HCT116 (cell line): ENCODE measurements at regions not wholly inside any gene's neighbourhood (a gene's known extent, or its start where the extent isn't known, plus 50 kb on each side); places are given as distances from the start of the nearest gene placed in this dataset.

Experiments used
- ATAC-seq: fragments of 200-7000 bp; cut with Tn5 transposase; 2 replicates; pipeline ENCODE4 v1.9.1; 2020; ENCODE audit warnings: mild to moderate bottlenecking, moderate library complexity
- BruUV-seq: library from RNA; stranded (reverse); fragments of 400-500 nt; replicated peaks from 2 replicates; lab custom pipeline; 2021; lab: Mats Ljungman, UMichigan
- CTCF ChIA-PET: fragments of 300-600 bp; sonication (Branson Sonifier 250); formaldehyde crosslinking; loops from one replicate; lab custom pipeline; 2021; ENCODE audit warnings: antibody characterized with exemption; lab: Charles Lee
- POLR2A ChIA-PET: fragments of 300-600, 350-600 bp; sonication (Branson Sonifier 250); formaldehyde crosslinking; loops from one replicate; lab custom pipeline; 2021; ENCODE audit warnings: antibody characterized with exemption; lab: Charles Lee
- RAD21 ChIA-PET, 2 experiments: fragments of 300-600 bp; sonication (Branson Sonifier 250); formaldehyde crosslinking; loops; one replicate each; lab custom pipeline; 2023; ENCODE audit warnings: low total read pairs in 2 of 2; ENCODE audit not compliant: uncharacterized antibody in 2 of 2, unreplicated experiment in 2 of 2, low non-redundant PET in 1 of 2; lab: Charles Lee
- DNase-seq: peaks from one replicate; pipeline ENCODE4 v3.0.0-alpha.2; 2010; ENCODE audit warnings: low read depth, low spot score
- H2AFZ ChIP-seq: fragments of 200-600 bp; shearing (Covaris generic), sonication (generic); 2 replicates; pipeline ENCODE4 v1.6.1; 2017; ENCODE audit warnings: low read depth, mixed run types, mixed read lengths, antibody characterized with exemption, low read length; ENCODE audit not compliant: poor library complexity, severe bottlenecking
- H3K27ac ChIP-seq: 2 replicates; pipeline ENCODE4 v1.5.1; 2012; ENCODE audit warnings: low read depth, low read length
- H3K27me3 ChIP-seq: fragments of 200-600 bp; sonication (generic); 2 replicates; pipeline ENCODE4 v1.6.1; 2016; ENCODE audit warnings: mixed run types, low read length, mixed read lengths; ENCODE audit not compliant: insufficient read depth
- H3K36me3 ChIP-seq, 2 experiments: fragments of 200-500 bp in 1 of 2; fragments of 200-600 bp in 1 of 2; sonication (Bioruptor generic) in 1 of 2; sonication (generic) in 1 of 2; 2 replicates each; pipeline versions ENCODE4 v1.5.1 to v1.6.1; 2014 to 2016; ENCODE audit warnings: low read length in 2 of 2, inconsistent platforms in 1 of 2, mixed read lengths in 1 of 2, mixed run types in 1 of 2; ENCODE audit not compliant: insufficient read depth in 2 of 2, control insufficient read depth in 1 of 2
- H3K4me1 ChIP-seq, 2 experiments: fragments of 200-600 bp in 1 of 2; sonication (generic) in 1 of 2; 2 replicates each; pipeline versions ENCODE4 v1.5.1 to v1.6.1; 2012 to 2017; ENCODE audit warnings: low read length in 2 of 2, inconsistent platforms in 1 of 2, mild to moderate bottlenecking in 1 of 2, mixed read lengths in 1 of 2, mixed run types in 1 of 2, moderate library complexity in 1 of 2; ENCODE audit not compliant: insufficient read depth in 2 of 2, control insufficient read depth in 1 of 2
- H3K4me2 ChIP-seq: fragments of 200-600 bp; sonication (generic); 2 replicates; pipeline ENCODE4 v1.6.1; 2017; ENCODE audit warnings: mixed run types, low read length, mixed read lengths
- H3K4me3 ChIP-seq, 2 experiments: fragments of 200-600 bp in 1 of 2; sonication (generic) in 1 of 2; replicated peaks in 1 of 2; 2 replicates each; pipeline ENCODE4 v1.5.1; 2011 to 2016; ENCODE audit warnings: low read length in 2 of 2, control low read depth in 1 of 2, low read depth in 1 of 2, mild to moderate bottlenecking in 1 of 2, mixed read lengths in 1 of 2, mixed run types in 1 of 2
- H3K79me2 ChIP-seq: fragments of 200-600 bp; sonication (generic); 2 replicates; pipeline ENCODE4 v1.6.1; 2017; ENCODE audit warnings: mild to moderate bottlenecking, mixed run types, low read length, moderate library complexity, mixed read lengths; ENCODE audit not compliant: insufficient read depth
- H3K9ac ChIP-seq: fragments of 200-600 bp; sonication (generic); 2 replicates; pipeline ENCODE4 v1.6.1; 2016; ENCODE audit warnings: low read length, mixed read lengths
- H3K9me2 ChIP-seq: fragments of 200-600 bp; sonication (generic), shearing (Covaris generic); 2 replicates; pipeline ENCODE4 v1.6.1; 2017; ENCODE audit warnings: mixed run types, mild to moderate bottlenecking, moderate library complexity; ENCODE audit not compliant: insufficient read depth
- H3K9me3 ChIP-seq, 2 experiments: fragments of 200-500 bp in 1 of 2; fragments of 200-600 bp in 1 of 2; sonication (Bioruptor generic) in 1 of 2; sonication (generic) in 1 of 2; 2 replicates each; pipeline ENCODE4 v1.6.1; 2014 to 2017; ENCODE audit warnings: low read length in 2 of 2, mixed read lengths in 2 of 2, inconsistent platforms in 1 of 2, low read depth in 1 of 2, mild to moderate bottlenecking in 1 of 2, mixed run types in 1 of 2, moderate library complexity in 1 of 2; ENCODE audit not compliant: control insufficient read depth in 1 of 2, insufficient read depth in 1 of 2
- H4K20me1 ChIP-seq: fragments of 200-600 bp; sonication (generic), shearing (Covaris generic); 2 replicates; pipeline ENCODE4 v1.6.1; 2017; ENCODE audit warnings: mixed run types, mild to moderate bottlenecking, moderate library complexity; ENCODE audit not compliant: insufficient read depth
- CEBPB ChIP-seq: IDR thresholded peaks from 2 replicates; pipeline ENCODE4 v1.6.1; 2012; ENCODE audit warnings: low read depth
- POLR2AphosphoS5 ChIP-seq: IDR thresholded peaks from 2 replicates; pipeline ENCODE4 v1.6.1; 2011; ENCODE audit warnings: mild to moderate bottlenecking, low read depth, low read length, moderate library complexity
- intact Hi-C: fragments of 100-400 bp; cut with micrococcal nuclease; formaldehyde crosslinking; loops from 2 replicates; pipeline ENCODE4 v1.10.0; 2022
- TF ChIP-seq, protein P1 (sequence below), 3 experiments: fragments of 200-600 bp in 1 of 3; sonication (generic) in 1 of 3; IDR thresholded peaks in 2 of 3; conservative IDR thresholded peaks in 1 of 3; 2 replicates each; pipeline ENCODE4 v1.5.1; 2012 to 2017; ENCODE audit warnings: low read depth in 2 of 3, low read length in 2 of 3, antibody characterized with exemption in 1 of 3, borderline replicate concordance in 1 of 3, control low read depth in 1 of 3, mild to moderate bottlenecking in 1 of 3, mixed read lengths in 1 of 3, mixed run types in 1 of 3, moderate library complexity in 1 of 3; ENCODE audit not compliant: insufficient read depth in 1 of 3
- TF ChIP-seq, protein P2 (sequence below): IDR thresholded peaks from 2 replicates; pipeline ENCODE4 v1.6.1; 2012

DNA sequence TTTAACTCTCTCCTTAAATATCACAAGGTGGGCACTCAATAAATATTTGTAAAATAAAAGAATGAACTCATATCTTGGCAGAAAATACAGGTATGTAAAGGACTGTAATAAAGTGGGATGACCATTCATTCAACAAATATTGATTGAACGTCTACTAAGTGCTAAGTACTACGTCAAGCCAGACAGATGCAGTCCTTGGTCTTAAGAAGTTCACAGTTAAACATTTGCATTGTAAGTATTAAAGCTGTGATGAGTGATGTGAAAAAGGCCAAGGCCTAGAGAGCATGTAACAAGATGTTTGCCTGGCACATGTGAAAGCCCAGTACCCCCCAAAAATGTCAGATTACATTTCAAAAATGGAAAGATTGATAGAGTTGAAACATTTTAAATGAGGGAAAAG is 130.1 kb upstream of the TMEM170B start:
- no peaks in the 10 kb centered on the region for H4K20me1 ChIP-seq
- H3K4me2 ChIP-seq, result no peak overlapping the region
- no peaks in the 10 kb centered on the region for H3K4me1 ChIP-seq
- DNase-seq (no peak), ATAC-seq (no peak)
- no peak overlapping the region for H2AFZ ChIP-seq
- no peaks in the 10 kb centered on the region for H3K36me3 ChIP-seq
- H3K79me2 ChIP-seq, result no peaks in the 10 kb centered on the region
- no TSS peak for BruUV-seq
- CTCF ChIA-PET, result no interaction called here
- no peak overlapping the region for H3K4me3 ChIP-seq
- no peak overlapping the region for H3K27ac ChIP-seq
- H3K9me3 ChIP-seq, result no peaks in the 10 kb centered on the region
- no peaks in the 10 kb centered on the region for H3K27me3 ChIP-seq
- POLR2A ChIA-PET, result no interaction called here
- TF ChIP-seq, protein P1, sequence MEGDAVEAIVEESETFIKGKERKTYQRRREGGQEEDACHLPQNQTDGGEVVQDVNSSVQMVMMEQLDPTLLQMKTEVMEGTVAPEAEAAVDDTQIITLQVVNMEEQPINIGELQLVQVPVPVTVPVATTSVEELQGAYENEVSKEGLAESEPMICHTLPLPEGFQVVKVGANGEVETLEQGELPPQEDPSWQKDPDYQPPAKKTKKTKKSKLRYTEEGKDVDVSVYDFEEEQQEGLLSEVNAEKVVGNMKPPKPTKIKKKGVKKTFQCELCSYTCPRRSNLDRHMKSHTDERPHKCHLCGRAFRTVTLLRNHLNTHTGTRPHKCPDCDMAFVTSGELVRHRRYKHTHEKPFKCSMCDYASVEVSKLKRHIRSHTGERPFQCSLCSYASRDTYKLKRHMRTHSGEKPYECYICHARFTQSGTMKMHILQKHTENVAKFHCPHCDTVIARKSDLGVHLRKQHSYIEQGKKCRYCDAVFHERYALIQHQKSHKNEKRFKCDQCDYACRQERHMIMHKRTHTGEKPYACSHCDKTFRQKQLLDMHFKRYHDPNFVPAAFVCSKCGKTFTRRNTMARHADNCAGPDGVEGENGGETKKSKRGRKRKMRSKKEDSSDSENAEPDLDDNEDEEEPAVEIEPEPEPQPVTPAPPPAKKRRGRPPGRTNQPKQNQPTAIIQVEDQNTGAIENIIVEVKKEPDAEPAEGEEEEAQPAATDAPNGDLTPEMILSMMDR (IDR thresholded peaks at IDR 0.05 in 2 of 3, conservative IDR thresholded peaks at IDR 0.05 in 1 of 3; ENCODE audit: borderline replicate concordance in 1 of 3, insufficient read depth in 1 of 3, low read depth in 2 of 3, low read length in 2 of 3), result no peak
- no peak for TF ChIP-seq CEBPB
- TF ChIP-seq, all 23 proteins: peak for 0
- no peaks in the 10 kb centered on the region for H3K9me2 ChIP-seq
- RAD21 ChIA-PET, result no interaction called here
- intact Hi-C loops, result no loop called here
- H3K9ac ChIP-seq, result no peak overlapping the region

DNA sequence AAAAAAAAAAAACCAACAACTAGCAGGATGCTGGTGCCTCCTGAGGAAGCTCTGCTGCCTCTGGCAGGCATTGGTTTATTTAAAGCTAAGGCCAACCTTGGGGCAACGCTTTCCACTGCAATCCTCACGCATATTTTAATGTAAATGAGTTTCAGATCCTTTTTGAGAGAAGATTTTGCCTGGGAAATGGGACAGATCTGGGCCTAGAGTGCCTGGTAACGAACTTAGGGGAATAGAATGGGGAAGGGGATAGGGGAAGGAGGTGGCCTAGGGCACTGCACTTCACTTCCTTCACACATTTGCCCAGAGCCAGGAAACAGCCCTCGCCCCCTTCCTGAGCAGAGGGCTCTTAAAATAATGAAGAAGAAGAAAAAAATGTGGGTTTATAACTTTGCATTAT is 132.7 kb upstream of the TMEM170B start:
- H3K9me3 ChIP-seq, result no peaks in the 10 kb centered on the region
- ATAC-seq (no peak), DNase-seq (no peak)
- no peak overlapping the region for H3K9ac ChIP-seq
- H3K36me3 ChIP-seq, result no peaks in the 10 kb centered on the region
- H3K27me3 ChIP-seq, result no peaks in the 10 kb centered on the region
- ChIA-PET CTCF (no interaction called here), POLR2A (no interaction called here), RAD21 (no interaction called here)
- no TSS peak for BruUV-seq
- H3K4me3 ChIP-seq, result no peak overlapping the region
- H2AFZ ChIP-seq, result no peak overlapping the region
- no peak overlapping the region for H3K27ac ChIP-seq
- intact Hi-C loops, result no loop called here
- H3K79me2 ChIP-seq, result no peaks in the 10 kb centered on the region
- no peaks in the 10 kb centered on the region for H3K9me2 ChIP-seq
- no peak overlapping the region for H3K4me2 ChIP-seq
- H3K4me1 ChIP-seq, result no peaks in the 10 kb centered on the region
- TF ChIP-seq, protein P2, sequence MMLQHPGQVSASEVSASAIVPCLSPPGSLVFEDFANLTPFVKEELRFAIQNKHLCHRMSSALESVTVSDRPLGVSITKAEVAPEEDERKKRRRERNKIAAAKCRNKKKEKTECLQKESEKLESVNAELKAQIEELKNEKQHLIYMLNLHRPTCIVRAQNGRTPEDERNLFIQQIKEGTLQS, result no peak
- no peak for TF ChIP-seq POLR2AphosphoS5
- no peaks in the 10 kb centered on the region for H4K20me1 ChIP-seq
